ENCODE measurements at regions not wholly inside any gene's neighbourhood (a gene's known extent, or its start where the extent isn't known, plus 50 kb on each side); places are given as distances from the start of the nearest gene placed in this dataset.
A peak's percentile ranks its signal among the peaks of the same experiment; 100 is the strongest.
"Not testable (repeated sequence)": the region's sequence is repeated elsewhere in the genome, so short reads cannot be mapped to it uniquely, and the experiment has no call there.

GRCh38 chr4:137957806-137958205 lies 284.3 kb downstream of the SLC7A11 start:
- DNase-seq (ENCODE audit: low read depth), result no peak

GRCh38 chr4:137956256-137956655 lies 285.9 kb downstream of the SLC7A11 start:
- DNase-seq (ENCODE audit: low read depth), result no peak

- no peak for DNase-seq (ENCODE audit: low read depth)
Measured at GRCh38 chr4:137955595-137955994, 286.6 kb downstream of the SLC7A11 start.

GRCh38 chr4:137952116-137952515 lies 290.0 kb downstream of the SLC7A11 start:
- DNase-seq (ENCODE audit: low read depth), result no peak

- no peak for DNase-seq (ENCODE audit: low read depth)
Measured at GRCh38 chr4:137950286-137950685, 291.9 kb downstream of the SLC7A11 start.

- DNase-seq (ENCODE audit: low read depth), result no peak
Measured at GRCh38 chr4:137949746-137950145, 292.4 kb downstream of the SLC7A11 start.

GRCh38 chr4:137946453-137947174 lies 295.5 kb downstream of the SLC7A11 start:
- no peak for DNase-seq (ENCODE audit: low read depth)

GRCh38 chr4:137942815-137943214 lies 299.3 kb downstream of the SLC7A11 start:
- not testable (repeated sequence) for DNase-seq (ENCODE audit: low read depth)

- not testable (repeated sequence) for DNase-seq (ENCODE audit: low read depth)
Measured at GRCh38 chr4:137942015-137942515, 300.1 kb downstream of the SLC7A11 start.

- peak; percentile 59 for DNase-seq (ENCODE audit: low read depth)
Measured at GRCh38 chr4:137934911-137935310, 307.2 kb downstream of the SLC7A11 start.

- no peak for DNase-seq (ENCODE audit: low read depth)
Measured at GRCh38 chr4:137934046-137934445, 308.1 kb downstream of the SLC7A11 start.

- DNase-seq (ENCODE audit: low read depth), result no peak
Measured at GRCh38 chr4:137927972-137928371, 314.2 kb downstream of the SLC7A11 start.

- no peak for DNase-seq (ENCODE audit: low read depth)
Measured at GRCh38 chr4:137923494-137923893, 318.7 kb downstream of the SLC7A11 start.

GRCh38 chr4:137922721-137923120 lies 319.4 kb downstream of the SLC7A11 start:
- DNase-seq (ENCODE audit: low read depth), result peak; percentile 58

- DNase-seq (ENCODE audit: low read depth), result peak; percentile 14
Measured at GRCh38 chr4:137909529-137910309, 332.4 kb downstream of the SLC7A11 start.

GRCh38 chr4:137905930-137906329 lies 336.2 kb downstream of the SLC7A11 start:
- no peak for DNase-seq (ENCODE audit: low read depth)

- DNase-seq (ENCODE audit: low read depth), result no peak
Measured at GRCh38 chr4:137901114-137901513, 341.0 kb downstream of the SLC7A11 start.

GRCh38 chr4:137896221-137896737 lies 345.9 kb downstream of the SLC7A11 start:
- no peak for DNase-seq (ENCODE audit: low read depth)

- not testable (repeated sequence) for DNase-seq (ENCODE audit: low read depth)
Measured at GRCh38 chr4:137895515-137895914, 346.6 kb downstream of the SLC7A11 start.

GRCh38 chr4:137892134-137892533 lies 350.0 kb downstream of the SLC7A11 start:
- no peak for DNase-seq (ENCODE audit: low read depth)

GRCh38 chr4:137890812-137891211 lies 351.3 kb downstream of the SLC7A11 start:
- no peak for DNase-seq (ENCODE audit: low read depth)

GRCh38 chr4:137881641-137882040 lies 349.3 kb upstream of the PCDH18 start:
- no peak for DNase-seq (ENCODE audit: low read depth)
